ENCODE measurements at regions not wholly inside any gene's neighbourhood (a gene's known extent, or its start where the extent isn't known, plus 50 kb on each side); places are given as distances from the start of the nearest gene placed in this dataset.

- intact Hi-C loops (cut with micrococcal nuclease; ENCODE audit: unreplicated experiment): no loop called here
- Histone ChIP-seq H3K9me3 (ENCODE audit: low read length) (no peaks in the 10 kb centered on the region), H2AFZ (ENCODE audit: low read length) (no peak overlapping the region), H3K27me3 (ENCODE audit: control insufficient read depth in 1 of 2, insufficient read depth in 2 of 2, low read length in 2 of 2) (no peaks in the 10 kb centered on the region), H3K27ac (ENCODE audit: extremely low read length, insufficient read depth, low read length) (no peak overlapping the region), H4K20me1 (ENCODE audit: insufficient read depth, low read length) (no peaks in the 10 kb centered on the region), H3K36me3 (replicated peaks in 1 of 2; ENCODE audit: control insufficient read depth in 1 of 2, insufficient read depth in 2 of 2, low read length in 2 of 2) (no peaks in the 10 kb centered on the region), H3K9ac (ENCODE audit: insufficient read depth, low read depth, low read length) (no peak overlapping the region), H3K4me3 (replicated peaks in 1 of 3; ENCODE audit: insufficient read depth in 1 of 3, low read depth in 2 of 3, low read length in 3 of 3) (no peak overlapping the region), H3K4me2 (ENCODE audit: low read depth, low read length) (no peak overlapping the region), H3K4me1 (ENCODE audit: insufficient read depth, low read length) (no peaks in the 10 kb centered on the region), H3K79me2 (ENCODE audit: insufficient read depth, low read length) (no peaks in the 10 kb centered on the region)
- TF ChIP-seq ZNF326 (CRISPR knock-in tag; IDR thresholded peaks at IDR 0.05; ENCODE audit: borderline replicate concordance) (no peak), RNF2 (conservative IDR thresholded peaks at IDR 0.05; ENCODE audit: low read depth) (no peak), TCF7L2 (IDR thresholded peaks at IDR 0.05; ENCODE audit: low read depth, low read length) (no peak), LRRFIP1 (CRISPR knock-in tag; conservative IDR thresholded peaks at IDR 0.05) (no peak), ZNF614 (CRISPR knock-in tag; IDR thresholded peaks at IDR 0.05; ENCODE audit: borderline replicate concordance) (no peak), FOSL2 (CRISPR knock-in tag; IDR thresholded peaks at IDR 0.05) (no peak), BRF2 (CRISPR knock-in tag; IDR thresholded peaks at IDR 0.05) (no peak), ZNF274 (CRISPR knock-in tag; IDR thresholded peaks at IDR 0.05) (no peak), TEAD2 (CRISPR knock-in tag; IDR thresholded peaks at IDR 0.05) (no peak), PITX1 (CRISPR knock-in tag; IDR thresholded peaks at IDR 0.05) (no peak), ZBTB7B (CRISPR knock-in tag; IDR thresholded peaks at IDR 0.05) (no peak), ZBTB34 (CRISPR knock-in tag; IDR thresholded peaks at IDR 0.05) (no peak), ZNF777 (CRISPR knock-in tag; IDR thresholded peaks at IDR 0.05) (no peak), YY1 (IDR thresholded peaks at IDR 0.05; ENCODE audit: insufficient read depth, insufficient replicate concordance, low read depth, low read length) (no peak), BRCA1 (CRISPR knock-in tag; IDR thresholded peaks at IDR 0.05) (no peak), HOXA9 (CRISPR knock-in tag; IDR thresholded peaks at IDR 0.05; ENCODE audit: borderline replicate concordance) (no peak), SALL1 (CRISPR knock-in tag; IDR thresholded peaks at IDR 0.05) (no peak)
- BruUV-seq (replicated peaks): no TSS peak
- FAIRE-seq: no peak
- POLR2A ChIA-PET: no interaction called here
- in situ Hi-C loops (cut with HindIII; ENCODE audit: extremely low pct_ligation_motif_present, low pct_unique_long_range_greater_than_20kb): no loop called here
- DNase-seq (ENCODE audit: low spot score): no peak
- CTCF ChIA-PET (ENCODE audit: low intra/inter-chr PET ratio, low total read pairs): no interaction called here
- no peak for ATAC-seq
These were observed 426.0 kb upstream of the DDI1 start for GRCh38 chr11:103610435-103610834.

All from HepG2 (cell line).